H1 (cell line): ENCODE measurements at regions not wholly inside any gene's neighbourhood (a gene's known extent, or its start where the extent isn't known, plus 50 kb on each side); places are given as distances from the start of the nearest gene placed in this dataset.

Source experiments
- JUND ChIP-seq: IDR thresholded peaks from 2 replicates; pipeline ENCODE4 v1.6.1; 2011; ENCODE audit warnings: mild to moderate bottlenecking, improper control_type of control experiment, low read length
- POLR2AphosphoS5 ChIP-seq: IDR thresholded peaks from 2 replicates; pipeline ENCODE4 v1.6.1; 2011; ENCODE audit warnings: low read depth, low read length
- TBP ChIP-seq: IDR thresholded peaks from 2 replicates; pipeline ENCODE4 v1.6.1; 2011; ENCODE audit warnings: low read depth, low read length, improper control_type of control experiment

DNA sequence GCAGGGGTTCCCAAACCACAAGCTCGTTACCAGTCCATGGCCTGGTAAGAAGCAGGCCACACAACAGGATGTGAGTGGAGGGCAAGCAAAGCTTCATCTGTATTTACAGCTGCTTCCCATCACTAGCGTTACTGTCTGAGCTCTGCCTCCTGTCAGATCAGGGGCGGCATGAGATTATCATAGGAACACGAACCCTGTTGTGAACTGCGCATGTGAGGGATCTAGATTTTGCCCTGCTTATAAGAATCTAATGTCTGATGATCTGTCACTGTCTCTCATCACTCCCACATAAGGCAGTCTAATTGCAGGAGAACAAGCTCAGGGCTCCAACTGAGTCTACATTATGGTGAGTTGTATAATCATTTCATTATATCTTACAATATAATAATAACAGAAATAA, 677.4 kb upstream of the SLITRK6 start:
- TF ChIP-seq TBP, result no peak
- no peak for TF ChIP-seq JUND
- no peak for TF ChIP-seq POLR2AphosphoS5
